ENCODE measurements at regions not wholly inside any gene's neighbourhood (a gene's known extent, or its start where the extent isn't known, plus 50 kb on each side); places are given as distances from the start of the nearest gene placed in this dataset.

DNA sequence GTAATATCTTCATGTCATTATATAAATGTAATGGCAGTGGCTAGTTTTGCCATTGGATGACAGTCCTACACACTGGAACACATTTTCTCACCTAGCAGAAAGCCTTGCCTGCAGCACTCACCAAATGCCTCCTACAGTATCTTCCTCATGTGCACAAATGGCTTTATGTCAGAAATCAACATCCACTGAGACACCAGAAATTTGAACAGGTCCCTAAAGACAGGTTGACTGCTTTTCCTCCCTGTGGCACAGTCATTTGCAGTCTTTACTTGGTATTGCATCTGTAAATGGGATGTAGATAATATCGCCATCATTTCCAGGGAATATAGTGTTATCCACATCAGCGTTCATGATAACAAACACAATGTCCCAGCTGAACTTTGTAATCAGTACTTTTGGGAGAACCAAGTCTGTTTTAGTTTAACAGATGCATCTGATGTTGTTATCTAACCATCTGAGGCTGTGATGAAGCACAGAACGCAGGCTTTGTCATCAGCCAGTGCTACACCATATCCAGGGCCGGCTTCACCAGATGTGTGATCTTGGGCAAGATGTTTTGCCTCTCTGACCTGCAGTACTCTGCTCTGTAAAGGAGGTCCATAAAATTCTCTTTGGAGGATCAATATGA is 83.9 kb upstream of the TAS2R1 start:
- H3K4me3 ChIP-seq (ENCODE audit: low read depth, low read length), result no peak overlapping the region
- TF ChIP-seq CTCF (IDR thresholded peaks at IDR 0.05; ENCODE audit: low read depth, low read length), result no peak

GRCh38 chr5:9713356-9713755 is 83.2 kb upstream of the TAS2R1 start:
- no peak for TF ChIP-seq CTCF (IDR thresholded peaks at IDR 0.05; ENCODE audit: low read depth, low read length)
- H3K4me3 ChIP-seq (ENCODE audit: low read depth, low read length), result no peak overlapping the region

DNA sequence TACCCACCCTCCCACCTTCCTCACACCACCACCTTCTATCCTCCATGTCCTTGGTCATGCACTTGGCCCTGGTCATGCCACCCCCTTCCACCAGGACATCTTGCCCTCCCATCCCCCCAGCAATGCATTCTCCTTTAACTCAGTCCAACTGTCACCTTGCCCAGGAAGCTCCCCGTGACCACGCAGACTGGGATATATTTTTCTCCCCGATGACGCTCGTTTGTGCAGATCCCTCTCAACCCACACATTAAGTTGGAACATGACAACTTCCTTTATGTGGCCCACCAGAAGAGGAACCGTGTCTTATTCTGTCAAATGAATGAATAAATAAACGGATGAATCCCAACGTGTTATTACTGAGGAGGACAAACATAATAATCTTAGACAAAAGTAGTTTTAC is 82.8 kb upstream of the TAS2R1 start:
- TF ChIP-seq CTCF (IDR thresholded peaks at IDR 0.05; ENCODE audit: low read depth, low read length), result no peak
- no peak overlapping the region for H3K4me3 ChIP-seq (ENCODE audit: low read depth, low read length)

DNA sequence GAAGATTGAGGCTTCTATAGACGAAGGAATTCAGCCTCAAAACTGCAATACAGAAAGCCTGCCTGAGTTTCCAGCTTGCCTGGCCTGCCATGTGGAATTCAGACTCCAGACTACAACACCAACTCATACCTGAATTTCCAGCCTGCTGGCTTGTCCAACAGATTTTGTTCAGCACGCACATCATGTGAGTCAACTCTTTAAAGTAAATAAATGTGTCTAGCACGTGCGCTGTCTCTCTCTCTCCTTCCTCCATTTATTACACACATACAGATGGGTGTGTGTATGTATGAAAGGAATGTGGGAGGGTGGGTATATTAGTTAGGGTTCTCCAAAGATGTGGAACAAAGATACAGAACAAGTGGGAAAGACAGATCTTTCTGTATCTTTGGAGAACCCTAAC is 82.4 kb upstream of the TAS2R1 start:
- TF ChIP-seq CTCF (IDR thresholded peaks at IDR 0.05; ENCODE audit: low read depth, low read length), result no peak
- H3K4me3 ChIP-seq (ENCODE audit: low read depth, low read length), result no peak overlapping the region

- H3K4me3 ChIP-seq (ENCODE audit: low read depth, low read length), result no peak overlapping the region
- no peak for TF ChIP-seq CTCF (IDR thresholded peaks at IDR 0.05; ENCODE audit: low read depth, low read length)
Measured at GRCh38 chr5:9710069-9710468, 79.9 kb upstream of the TAS2R1 start.

DNA sequence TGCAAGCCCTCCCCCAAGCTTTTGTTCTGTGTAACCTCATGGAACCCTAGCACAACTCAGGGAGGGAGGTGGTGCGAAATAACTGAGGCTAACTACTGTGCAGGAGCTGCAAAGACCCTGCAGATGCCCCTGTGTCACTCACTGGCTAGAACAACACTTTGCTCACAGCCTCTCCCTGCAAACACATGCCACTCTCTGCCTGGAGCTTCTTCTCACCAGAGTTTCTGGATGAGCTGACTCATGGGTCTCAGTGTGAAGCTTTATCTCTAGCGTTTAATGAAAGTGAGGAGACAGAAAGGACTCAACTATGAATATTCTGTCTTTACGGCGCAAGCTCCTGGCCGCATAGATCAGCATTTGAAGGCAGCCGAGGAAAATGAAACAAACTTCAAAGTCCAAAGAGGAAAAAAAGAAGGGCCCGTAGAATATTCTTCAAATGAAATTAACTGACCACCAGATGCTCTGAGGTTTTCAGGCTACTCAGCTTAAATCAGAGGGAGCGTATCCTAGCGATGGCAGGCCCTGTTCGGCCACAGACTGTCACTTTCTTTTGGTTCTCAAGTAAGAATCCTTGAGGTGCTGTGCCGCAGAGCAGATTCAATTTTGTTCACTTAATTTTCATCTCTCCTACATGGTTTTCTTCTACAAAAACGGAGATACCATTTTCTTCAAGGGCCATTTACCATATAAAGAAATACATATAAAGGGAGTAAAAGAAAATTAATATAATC is 77.7 kb upstream of the TAS2R1 start:
- H3K4me3 ChIP-seq (ENCODE audit: low read depth, low read length), result no peak overlapping the region
- TF ChIP-seq CTCF (IDR thresholded peaks at IDR 0.05; ENCODE audit: low read depth, low read length), result no peak

DNA sequence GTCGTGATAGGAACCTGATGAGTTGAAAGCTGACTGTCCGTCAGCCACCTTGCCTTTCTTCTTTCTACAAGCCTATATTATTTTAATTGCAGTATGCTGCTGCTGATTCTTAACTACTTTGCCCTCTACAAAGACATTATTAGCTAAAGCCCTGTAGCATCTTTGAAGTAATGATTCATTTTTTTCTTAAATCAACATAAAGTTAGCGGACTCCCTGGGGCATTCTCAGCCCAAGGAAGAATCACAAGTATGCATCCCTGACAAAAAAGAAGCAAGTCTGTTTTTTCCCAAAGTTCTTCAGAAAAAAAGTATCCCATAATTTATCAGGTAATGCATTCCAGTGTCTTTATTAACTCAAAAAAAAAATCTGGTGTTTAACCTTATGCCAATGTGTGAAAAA is 69.5 kb upstream of the TAS2R1 start:
- TF ChIP-seq CTCF (IDR thresholded peaks at IDR 0.05; ENCODE audit: low read depth, low read length), result no peak
- H3K4me3 ChIP-seq (ENCODE audit: low read depth, low read length), result no peak overlapping the region

Measured in WI38 (cell line).